ENCODE measurements at regions not wholly inside any gene's neighbourhood (a gene's known extent, or its start where the extent isn't known, plus 50 kb on each side); places are given as distances from the start of the nearest gene placed in this dataset.

- TF ChIP-seq RAD21 (IDR thresholded peaks at IDR 0.05; ENCODE audit: low read depth) (no peak), NFIC (IDR thresholded peaks at IDR 0.05) (no peak), ZBTB7A (IDR thresholded peaks at IDR 0.05; ENCODE audit: low read depth) (no peak)
- TF ChIP-seq, protein P1, sequence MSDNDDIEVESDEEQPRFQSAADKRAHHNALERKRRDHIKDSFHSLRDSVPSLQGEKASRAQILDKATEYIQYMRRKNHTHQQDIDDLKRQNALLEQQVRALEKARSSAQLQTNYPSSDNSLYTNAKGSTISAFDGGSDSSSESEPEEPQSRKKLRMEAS (IDR thresholded peaks at IDR 0.05) = no peak
Measured at GRCh38 chr18:67766930-67767329, 250.4 kb upstream of the DSEL start.

GRCh38 chr18:67742954-67743353 is 226.4 kb upstream of the DSEL start:
- TF ChIP-seq NFIC (IDR thresholded peaks at IDR 0.05) (no peak), TAF1 (IDR thresholded peaks at IDR 0.05; ENCODE audit: low read depth) (no peak), RAD21 (IDR thresholded peaks at IDR 0.05; ENCODE audit: low read depth) (no peak), FOXM1 (IDR thresholded peaks at IDR 0.05; ENCODE audit: borderline replicate concordance, low read depth) (no peak), CREB1 (IDR thresholded peaks at IDR 0.05; ENCODE audit: low read depth) (no peak), TEAD4 (IDR thresholded peaks at IDR 0.05) (no peak), EGR1 (IDR thresholded peaks at IDR 0.05) (no peak), TCF12 (IDR thresholded peaks at IDR 0.05; ENCODE audit: low read depth) (no peak), USF1 (IDR thresholded peaks at IDR 0.05) (no peak), EP300 (IDR thresholded peaks at IDR 0.05; ENCODE audit: borderline replicate concordance) (no peak), ZBTB7A (IDR thresholded peaks at IDR 0.05; ENCODE audit: low read depth) (no peak), REST (IDR thresholded peaks at IDR 0.05; ENCODE audit: low read depth) (no peak), YY1 (IDR thresholded peaks at IDR 0.05; ENCODE audit: low read depth) (no peak)
- TF ChIP-seq, protein P1 (IDR thresholded peaks at IDR 0.05) = no peak

DNA sequence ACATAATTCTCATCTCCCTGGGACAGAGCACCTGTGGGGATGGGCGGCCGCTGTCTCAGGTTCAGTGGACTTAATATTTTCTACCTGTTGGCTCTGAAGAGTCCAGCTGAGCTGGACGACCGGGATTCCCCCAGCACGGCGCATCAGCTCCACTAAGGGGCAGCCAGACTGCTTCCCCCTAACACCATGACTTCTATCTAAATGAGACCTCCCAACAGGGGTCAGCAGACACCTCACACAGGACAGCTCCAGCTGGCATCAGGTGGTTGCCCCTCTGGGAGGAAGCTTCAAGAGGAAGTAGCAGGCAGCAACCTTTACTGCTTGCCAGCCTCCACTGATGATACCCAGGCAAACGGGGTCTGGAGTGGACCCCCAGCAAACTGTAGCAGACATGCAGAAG is 226.0 kb upstream of the DSEL start:
- TF ChIP-seq TAF1 (IDR thresholded peaks at IDR 0.05; ENCODE audit: low read depth) = no peak
- TF ChIP-seq TCF12 (IDR thresholded peaks at IDR 0.05; ENCODE audit: low read depth) = no peak
- no peak for TF ChIP-seq TEAD4 (IDR thresholded peaks at IDR 0.05)
- TF ChIP-seq REST (IDR thresholded peaks at IDR 0.05; ENCODE audit: low read depth) = no peak
- no peak for TF ChIP-seq RAD21 (IDR thresholded peaks at IDR 0.05; ENCODE audit: low read depth)
- no peak for TF ChIP-seq EP300 (IDR thresholded peaks at IDR 0.05; ENCODE audit: borderline replicate concordance)
- TF ChIP-seq, protein P1 (IDR thresholded peaks at IDR 0.05) = no peak
- TF ChIP-seq CEBPB (IDR thresholded peaks at IDR 0.05) = no peak
- TF ChIP-seq NFIC (IDR thresholded peaks at IDR 0.05) = no peak
- no peak for TF ChIP-seq CREB1 (IDR thresholded peaks at IDR 0.05; ENCODE audit: low read depth)
- no peak for TF ChIP-seq YY1 (IDR thresholded peaks at IDR 0.05; ENCODE audit: low read depth)
- TF ChIP-seq USF1 (IDR thresholded peaks at IDR 0.05) = no peak
- no peak for TF ChIP-seq EGR1 (IDR thresholded peaks at IDR 0.05)
- TF ChIP-seq ZBTB7A (IDR thresholded peaks at IDR 0.05; ENCODE audit: low read depth) = no peak
- no peak for TF ChIP-seq FOXM1 (IDR thresholded peaks at IDR 0.05; ENCODE audit: borderline replicate concordance, low read depth)

- TF ChIP-seq EGR1 (IDR thresholded peaks at IDR 0.05) = no peak
- TF ChIP-seq USF1 (IDR thresholded peaks at IDR 0.05) = no peak
- TF ChIP-seq TEAD4 (IDR thresholded peaks at IDR 0.05) = no peak
- TF ChIP-seq, protein P1 (IDR thresholded peaks at IDR 0.05) = no peak
- TF ChIP-seq TAF1 (IDR thresholded peaks at IDR 0.05; ENCODE audit: low read depth) = no peak
- no peak for TF ChIP-seq TCF12 (IDR thresholded peaks at IDR 0.05; ENCODE audit: low read depth)
- no peak for TF ChIP-seq REST (IDR thresholded peaks at IDR 0.05; ENCODE audit: low read depth)
- TF ChIP-seq NFIC (IDR thresholded peaks at IDR 0.05) = no peak
- TF ChIP-seq YY1 (IDR thresholded peaks at IDR 0.05; ENCODE audit: low read depth) = no peak
- no peak for TF ChIP-seq CREB1 (IDR thresholded peaks at IDR 0.05; ENCODE audit: low read depth)
- no peak for TF ChIP-seq ZBTB7A (IDR thresholded peaks at IDR 0.05; ENCODE audit: low read depth)
- TF ChIP-seq EP300 (IDR thresholded peaks at IDR 0.05; ENCODE audit: borderline replicate concordance) = no peak
- no peak for TF ChIP-seq CEBPB (IDR thresholded peaks at IDR 0.05)
- TF ChIP-seq FOXM1 (IDR thresholded peaks at IDR 0.05; ENCODE audit: borderline replicate concordance, low read depth) = no peak
- TF ChIP-seq RAD21 (IDR thresholded peaks at IDR 0.05; ENCODE audit: low read depth) = no peak
Measured at GRCh38 chr18:67735506-67735905, 219.0 kb upstream of the DSEL start.

Data from Ishikawa (cell line).